Immature natural killer cell (primary cell): ENCODE measurements at regions not wholly inside any gene's neighbourhood (a gene's known extent, or its start where the extent isn't known, plus 50 kb on each side); places are given as distances from the start of the nearest gene placed in this dataset.

Experiments used
- DNase-seq, 3 donors: peaks; one replicate each; pipeline ENCODE4 v3.0.0; 2022; ENCODE audit warnings: mixed read lengths in 1 of 3
- H3K27ac Mint-ChIP-seq, 6 donors: one replicate each; pipeline ENCODE4 v1.8.0; 2020; ENCODE audit warnings: mixed read lengths in 6 of 6, mild to moderate bottlenecking in 5 of 6, inconsistent platforms in 4 of 6, moderate library complexity in 3 of 6
- H3K27me3 Mint-ChIP-seq, 3 donors: one replicate each; pipeline ENCODE4 v1.8.0; 2020 to 2021; ENCODE audit warnings: low read depth in 3 of 3, mild to moderate bottlenecking in 3 of 3, mixed read lengths in 3 of 3, moderate library complexity in 3 of 3, inconsistent platforms in 1 of 3
- H3K36me3 Mint-ChIP-seq, 3 donors: one replicate each; pipeline ENCODE4 v1.8.0; 2020; ENCODE audit warnings: mixed read lengths in 3 of 3, inconsistent platforms in 2 of 3, mild to moderate bottlenecking in 2 of 3
- H3K4me1 Mint-ChIP-seq, 2 donors: one replicate each; pipeline ENCODE4 v1.8.0; 2020; ENCODE audit warnings: inconsistent platforms in 2 of 2, mild to moderate bottlenecking in 2 of 2, mixed read lengths in 2 of 2, moderate library complexity in 1 of 2
- H3K4me3 Mint-ChIP-seq, 5 donors: one replicate each; pipeline ENCODE4 v1.8.0; 2020; ENCODE audit warnings: mild to moderate bottlenecking in 5 of 5, mixed read lengths in 5 of 5, inconsistent platforms in 3 of 5, moderate library complexity in 3 of 5
- H3K9me3 Mint-ChIP-seq, 6 donors: one replicate each; pipeline ENCODE4 v1.8.0; 2020; ENCODE audit warnings: mild to moderate bottlenecking in 6 of 6, mixed read lengths in 6 of 6, inconsistent platforms in 4 of 6, moderate library complexity in 3 of 6

DNA sequence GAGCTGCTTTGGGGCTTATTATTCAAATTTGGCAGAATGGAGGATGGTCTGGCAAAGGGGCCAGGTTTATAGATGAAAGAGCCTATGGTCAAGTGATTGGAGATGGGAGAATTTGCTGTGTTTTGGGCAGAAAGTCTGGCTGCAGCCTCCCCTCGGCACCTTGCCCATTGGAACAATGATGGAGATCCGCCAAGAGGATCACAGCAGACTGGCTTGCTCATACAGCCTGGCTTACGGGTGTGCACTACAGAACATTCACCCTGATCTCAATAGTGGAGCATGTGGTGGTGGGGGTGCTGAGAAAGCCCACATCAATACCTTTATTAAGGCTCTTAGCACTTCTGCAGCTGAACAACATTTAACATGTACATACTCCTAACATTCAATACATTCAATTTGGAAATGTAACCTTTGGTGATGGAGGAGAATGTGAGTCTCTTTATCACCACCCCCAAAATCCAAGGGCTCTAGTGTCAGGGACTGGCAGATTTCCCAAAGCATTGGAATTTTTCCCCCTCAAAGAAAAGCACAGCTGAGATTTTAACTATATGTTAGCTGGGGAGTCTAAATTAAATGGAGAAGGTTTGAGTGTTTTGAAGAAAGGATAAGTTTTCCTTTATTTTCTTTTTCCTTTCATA lies 118.4 kb upstream of the TMC3 start:
- DNase-seq = no peak
- Mint-ChIP-seq H3K4me1 (no peaks in the 10 kb centered on the region), H3K36me3 (no peaks in the 10 kb centered on the region), H3K27ac (no peak overlapping the region), H3K27me3 (peaks cover 1 to 4% (median 2%) of the 10 kb centered on the region in 3 donors), H3K4me3 (no peak overlapping the region), H3K9me3 (no peaks in the 10 kb centered on the region)

DNA sequence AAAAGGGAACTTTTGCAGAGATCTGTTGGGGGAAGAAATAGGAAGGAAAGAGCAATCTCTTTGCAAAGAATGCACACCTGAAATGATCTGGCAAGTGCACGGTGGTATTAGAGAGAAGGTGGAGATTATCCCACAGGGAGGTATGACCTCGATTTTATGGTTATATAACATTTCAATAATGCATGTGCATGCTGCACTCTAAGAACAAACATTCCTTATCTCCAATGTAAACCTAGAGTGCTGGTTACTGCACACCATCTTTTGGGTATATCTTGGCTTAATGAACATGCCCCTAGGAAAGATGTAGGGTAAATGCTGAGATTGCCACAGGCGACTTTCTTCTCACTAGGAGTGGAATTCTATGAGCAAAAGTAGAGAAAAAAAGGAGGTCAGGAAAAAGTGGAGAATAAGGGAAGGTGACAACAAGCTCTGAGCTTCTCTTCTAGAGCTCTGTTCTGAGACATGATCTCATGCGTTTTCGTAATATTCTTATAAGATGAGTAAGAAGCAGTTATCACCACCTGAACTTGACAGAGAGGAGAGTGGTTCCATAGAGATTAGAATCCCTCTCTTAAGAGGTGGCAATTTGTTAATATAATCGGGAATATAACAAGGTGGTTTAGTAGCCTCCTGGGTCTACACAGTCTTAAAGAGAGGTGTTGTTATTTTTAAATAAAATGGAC lies 117.5 kb upstream of the TMC3 start:
- no peaks in the 10 kb centered on the region for H3K4me1 Mint-ChIP-seq
- DNase-seq = no peak
- peaks cover 1 to 6% (median 2%) of the 10 kb centered on the region in 3 donors for H3K27me3 Mint-ChIP-seq
- H3K36me3 Mint-ChIP-seq = no peaks in the 10 kb centered on the region
- H3K4me3 Mint-ChIP-seq = no peak overlapping the region
- H3K9me3 Mint-ChIP-seq = no peaks in the 10 kb centered on the region
- H3K27ac Mint-ChIP-seq = no peak overlapping the region

DNA sequence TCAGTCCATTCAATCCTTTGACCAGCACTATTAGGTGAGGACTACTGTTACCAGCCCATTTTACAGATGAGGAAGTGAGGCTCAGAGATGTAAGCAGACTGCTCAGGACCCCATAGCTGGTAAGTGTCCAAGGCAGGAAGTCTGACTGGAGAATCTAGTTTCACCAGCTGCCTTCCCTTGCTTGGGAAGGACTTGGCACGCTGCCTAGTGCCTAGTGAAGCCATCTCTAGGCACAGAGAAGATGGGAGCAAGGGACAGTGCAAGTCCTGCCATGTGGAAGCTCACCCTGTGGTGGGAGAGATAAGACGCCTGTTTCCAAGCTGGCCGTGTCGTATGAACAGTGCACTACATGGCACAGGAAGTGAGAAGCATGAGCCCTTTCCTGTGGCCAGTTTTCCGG lies 111.8 kb upstream of the TMC3 start:
- H3K27ac Mint-ChIP-seq = no peak overlapping the region
- no peaks in the 10 kb centered on the region for H3K36me3 Mint-ChIP-seq
- no peaks in the 10 kb centered on the region for H3K4me1 Mint-ChIP-seq
- no peaks in the 10 kb centered on the region for H3K9me3 Mint-ChIP-seq
- DNase-seq = no peak
- H3K4me3 Mint-ChIP-seq = no peak overlapping the region
- peaks cover 2 to 5% (median 3%) of the 10 kb centered on the region in 3 donors for H3K27me3 Mint-ChIP-seq

DNA sequence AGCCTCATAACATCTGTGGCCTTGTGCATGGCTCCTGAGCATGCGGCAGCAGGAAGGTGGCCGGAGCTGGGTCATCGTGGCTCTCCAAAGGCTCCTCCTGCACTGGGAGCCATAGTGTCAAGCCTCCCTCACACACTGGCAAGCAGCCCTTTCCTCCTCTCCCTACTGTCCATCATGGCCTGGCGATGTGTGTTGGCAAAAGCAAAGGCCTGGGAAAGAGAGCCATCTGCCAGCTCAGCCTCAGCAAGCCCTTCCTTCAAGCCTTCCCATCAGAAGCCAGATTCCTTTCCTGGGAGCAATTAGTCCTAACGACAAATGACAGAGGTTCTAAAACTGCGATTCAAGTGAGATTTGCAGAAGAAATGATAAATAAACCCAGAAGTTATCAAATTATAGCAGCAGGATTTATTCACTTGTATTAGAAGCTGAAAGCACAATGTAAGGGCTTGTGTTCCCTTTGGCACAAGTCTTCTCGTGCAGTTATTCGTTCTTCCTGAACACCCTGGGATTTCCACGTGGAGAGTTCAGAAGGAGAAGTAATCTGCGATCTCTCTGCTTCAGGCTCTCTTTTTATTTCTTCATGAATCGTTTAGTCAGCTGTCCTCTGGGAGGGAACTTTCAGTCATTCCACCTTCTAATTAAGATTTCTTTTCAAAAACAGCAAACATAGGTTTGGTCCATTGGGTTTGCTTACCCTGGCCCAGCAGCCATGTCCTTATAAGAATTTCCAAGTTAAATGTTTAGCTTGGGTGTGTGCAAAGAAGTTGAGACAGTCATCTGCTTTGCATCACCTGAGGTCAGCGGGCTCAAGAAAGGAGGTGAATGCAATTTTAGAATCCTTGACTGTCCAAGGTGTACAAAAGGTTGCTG lies 110.3 kb upstream of the TMC3 start:
- no peaks in the 10 kb centered on the region for H3K9me3 Mint-ChIP-seq
- H3K27ac Mint-ChIP-seq = no peak overlapping the region

DNA sequence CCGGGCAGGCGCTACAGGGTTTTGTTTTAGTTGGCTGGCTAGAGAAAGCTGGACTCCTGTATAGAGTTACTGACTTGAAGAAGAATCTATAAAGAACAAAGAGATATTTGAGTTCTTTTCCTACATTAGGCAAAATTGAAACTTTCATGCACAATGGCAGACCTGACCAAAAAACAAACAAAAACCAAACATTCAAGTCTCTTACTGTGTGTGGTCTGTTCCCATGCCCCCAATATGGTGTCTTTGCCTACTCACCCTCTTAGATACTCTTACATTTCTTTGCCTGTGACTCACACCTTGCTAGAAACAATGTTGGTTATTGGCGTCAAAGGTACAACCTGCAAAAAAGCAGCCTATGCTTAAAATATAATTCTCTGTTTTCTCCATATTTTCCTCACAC lies 109.5 kb upstream of the TMC3 start:
- Mint-ChIP-seq H3K36me3 (no peaks in the 10 kb centered on the region), H3K4me1 (no peaks in the 10 kb centered on the region), H3K4me3 (no peak overlapping the region), H3K9me3 (no peaks in the 10 kb centered on the region), H3K27me3 (peaks cover 2 to 7% (median 2%) of the 10 kb centered on the region in 3 donors), H3K27ac (no peak overlapping the region)
- no peak for DNase-seq

More for the DNA sequence above, 110.3 kb upstream of the TMC3 start:
- Mint-ChIP-seq H3K36me3 (no peaks in the 10 kb centered on the region), H3K27me3 (peaks cover 2 to 7% (median 2%) of the 10 kb centered on the region in 3 donors), H3K4me1 (no peaks in the 10 kb centered on the region), H3K4me3 (no peak overlapping the region)
- no peak for DNase-seq

DNA sequence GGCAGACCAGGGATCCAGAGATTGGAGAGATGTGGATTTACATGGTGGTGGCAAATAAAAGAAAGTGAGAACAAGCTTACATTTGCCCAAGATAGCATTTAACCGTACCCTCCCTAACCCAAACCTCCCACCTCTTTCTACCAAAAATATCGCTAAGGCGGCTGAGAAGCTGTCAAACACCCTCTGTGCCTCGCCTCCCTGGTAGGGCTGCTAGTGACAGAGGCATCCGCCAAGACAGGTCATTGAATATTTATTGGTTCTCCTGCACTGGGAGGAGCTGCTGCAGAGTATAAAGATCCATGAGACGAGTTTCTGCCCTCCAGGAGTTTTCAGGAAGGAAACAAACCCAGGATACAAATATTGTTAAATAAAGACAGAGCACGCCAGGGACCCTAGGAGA lies 107.3 kb upstream of the TMC3 start:
- no peak overlapping the region for H3K27ac Mint-ChIP-seq
- no peak overlapping the region for H3K4me3 Mint-ChIP-seq
- no peak for DNase-seq
- no peaks in the 10 kb centered on the region for H3K4me1 Mint-ChIP-seq
- H3K27me3 Mint-ChIP-seq = peaks cover 0 to 4% (median 2%) of the 10 kb centered on the region in 3 donors
- no peaks in the 10 kb centered on the region for H3K9me3 Mint-ChIP-seq
- no peaks in the 10 kb centered on the region for H3K36me3 Mint-ChIP-seq

DNA sequence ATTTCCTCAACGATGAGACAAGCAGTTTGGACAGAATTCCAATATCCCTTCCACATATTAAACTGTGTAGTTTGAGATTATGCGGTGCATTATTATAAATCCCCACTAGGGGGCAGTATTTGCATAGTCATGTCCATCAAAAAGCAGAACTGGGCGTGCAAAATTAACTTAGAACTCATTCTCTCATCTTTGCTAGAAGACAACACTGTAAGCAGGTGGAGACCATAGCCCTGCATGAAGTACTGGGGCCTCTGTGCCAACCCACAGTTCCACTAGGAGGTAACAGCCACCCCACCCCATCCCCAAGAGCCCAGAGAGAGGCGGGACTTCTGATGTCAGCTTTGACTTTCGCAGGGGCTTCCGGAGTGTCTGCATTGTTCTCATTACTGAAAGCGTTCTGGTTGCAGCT lies 106.6 kb upstream of the TMC3 start:
- Mint-ChIP-seq H3K36me3 (no peaks in the 10 kb centered on the region), H3K27ac (no peak overlapping the region)

DNA sequence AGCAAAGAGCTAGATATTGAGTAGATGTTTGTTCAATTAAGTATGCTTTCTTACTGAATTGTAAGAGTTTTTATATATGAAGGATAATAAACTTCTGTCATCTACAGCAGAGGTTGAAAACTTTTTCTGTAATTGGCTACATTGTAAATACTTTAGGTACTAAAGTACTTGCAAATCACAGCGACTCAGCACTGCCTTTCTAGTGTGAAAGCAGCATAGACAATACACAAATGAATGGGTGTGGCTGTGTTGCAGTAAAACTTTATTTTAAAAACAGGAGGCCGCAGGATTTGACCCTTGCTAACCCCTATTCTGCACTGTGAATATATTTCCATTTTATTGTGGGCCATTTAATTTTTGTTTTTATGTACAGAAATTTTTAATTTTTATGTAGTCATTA lies 104.3 kb upstream of the TMC3 start:
- no peaks in the 10 kb centered on the region for H3K9me3 Mint-ChIP-seq
- H3K4me1 Mint-ChIP-seq = no peaks in the 10 kb centered on the region
- H3K4me3 Mint-ChIP-seq = no peak overlapping the region
- H3K36me3 Mint-ChIP-seq = no peaks in the 10 kb centered on the region
- no peak for DNase-seq
- H3K27me3 Mint-ChIP-seq = peaks cover 2 to 4% (median 3%) of the 10 kb centered on the region in 3 donors
- no peak overlapping the region for H3K27ac Mint-ChIP-seq

More for the DNA sequence above, 106.6 kb upstream of the TMC3 start:
- DNase-seq = peak; percentile 35 to 42 (median 41)
- H3K4me3 Mint-ChIP-seq = no peak overlapping the region
- no peaks in the 10 kb centered on the region for H3K9me3 Mint-ChIP-seq
- H3K4me1 Mint-ChIP-seq = no peaks in the 10 kb centered on the region
- peaks cover 0 to 3% (median 2%) of the 10 kb centered on the region in 3 donors for H3K27me3 Mint-ChIP-seq

DNA sequence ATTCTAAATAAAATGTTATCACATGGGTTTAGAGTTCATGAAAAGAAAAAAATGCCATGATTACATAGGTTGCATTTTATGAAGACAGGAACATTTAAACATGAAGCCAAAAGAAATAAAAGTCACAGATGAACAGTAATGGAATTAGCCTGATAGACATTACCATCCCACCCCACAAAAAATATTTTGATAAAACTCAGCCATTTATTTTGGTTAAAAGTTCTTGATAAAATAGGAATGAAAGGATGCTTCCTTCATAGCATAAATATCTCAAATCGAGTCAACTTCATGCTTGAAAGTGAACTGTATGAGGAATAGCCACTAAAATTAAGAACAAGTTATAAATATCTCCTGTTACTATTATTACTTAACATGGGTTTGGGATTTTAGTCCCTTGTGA lies 101.9 kb upstream of the TMC3 start:
- Mint-ChIP-seq H3K27me3 (peaks cover under 1 to 9% (median 7%) of the 10 kb centered on the region in 3 donors), H3K27ac (no peak overlapping the region), H3K4me3 (no peak overlapping the region), H3K36me3 (no peaks in the 10 kb centered on the region), H3K4me1 (no peaks in the 10 kb centered on the region), H3K9me3 (no peaks in the 10 kb centered on the region)
- no peak for DNase-seq

DNA sequence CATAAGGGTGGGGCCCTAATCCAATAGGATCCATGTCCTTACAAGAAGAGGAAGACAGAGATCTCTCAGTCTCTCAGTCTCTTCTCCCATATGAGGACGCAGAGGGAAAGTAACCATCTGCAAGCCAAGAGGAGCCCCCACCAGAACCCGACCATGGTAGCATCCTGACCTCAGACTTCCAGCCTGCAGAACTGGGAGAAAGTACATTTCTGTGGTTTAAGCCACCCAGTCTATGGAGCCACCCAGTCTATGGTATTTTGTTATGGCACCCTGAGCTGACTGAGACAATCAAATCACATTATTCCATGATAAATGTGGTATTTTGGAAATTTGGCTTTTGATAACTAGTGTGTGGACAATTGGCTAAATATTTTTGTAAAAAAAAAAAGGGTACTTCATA lies 101.5 kb upstream of the TMC3 start:
- Mint-ChIP-seq H3K36me3 (no peaks in the 10 kb centered on the region), H3K27ac (no peak overlapping the region), H3K4me1 (no peaks in the 10 kb centered on the region), H3K27me3 (peaks cover 0 to 7% (median 7%) of the 10 kb centered on the region in 3 donors), H3K4me3 (no peak overlapping the region), H3K9me3 (no peaks in the 10 kb centered on the region)
- DNase-seq = no peak

DNA sequence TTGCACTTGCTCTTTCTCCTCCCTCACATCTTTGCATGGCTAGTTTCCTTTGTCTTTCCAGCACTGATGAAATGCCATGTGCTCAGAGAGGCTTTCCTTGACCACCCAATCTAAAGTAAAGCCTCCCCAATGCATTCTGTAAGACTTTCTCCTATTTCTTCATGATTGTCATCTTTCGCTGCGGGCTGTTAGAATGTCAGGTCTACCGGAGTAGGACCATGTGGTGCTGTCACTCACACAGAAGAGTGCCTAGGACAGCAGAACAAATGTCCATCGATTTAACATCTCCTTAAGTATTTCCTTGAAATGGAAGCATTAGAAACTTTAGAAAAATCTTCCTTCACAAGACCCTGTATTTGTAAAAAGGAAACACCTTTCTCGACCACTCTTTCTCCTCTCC lies 99.9 kb upstream of the TMC3 start:
- Mint-ChIP-seq H3K27ac (no peak overlapping the region), H3K27me3 (peaks cover 0 to 7% (median 7%) of the 10 kb centered on the region in 3 donors), H3K36me3 (no peaks in the 10 kb centered on the region), H3K4me1 (no peaks in the 10 kb centered on the region), H3K4me3 (no peak overlapping the region), H3K9me3 (no peaks in the 10 kb centered on the region)
- DNase-seq = no peak

DNA sequence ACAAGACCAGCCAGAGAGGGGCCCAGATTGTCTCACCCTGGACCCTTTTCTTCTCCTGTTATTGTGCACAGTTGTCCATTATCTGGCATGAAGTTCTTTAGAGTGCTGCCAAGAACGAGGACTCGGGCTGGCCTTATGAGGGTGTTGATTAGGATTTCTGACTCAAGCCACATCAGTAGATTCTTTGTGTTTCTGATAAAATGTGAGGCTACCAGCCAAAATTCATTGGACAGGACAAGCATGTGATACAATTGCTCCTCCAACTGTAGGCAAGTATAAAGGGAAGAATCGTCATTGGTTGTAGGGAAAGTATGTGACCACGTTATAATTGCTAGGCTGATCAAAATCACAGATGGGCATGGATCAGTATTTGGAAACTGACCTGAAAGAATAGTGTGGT lies 99.2 kb upstream of the TMC3 start:
- Mint-ChIP-seq H3K9me3 (no peaks in the 10 kb centered on the region), H3K36me3 (no peaks in the 10 kb centered on the region), H3K4me3 (no peak overlapping the region), H3K27ac (no peak overlapping the region), H3K27me3 (peaks cover 0 to 11% (median 7%) of the 10 kb centered on the region in 3 donors), H3K4me1 (no peaks in the 10 kb centered on the region)
- DNase-seq = no peak

DNA sequence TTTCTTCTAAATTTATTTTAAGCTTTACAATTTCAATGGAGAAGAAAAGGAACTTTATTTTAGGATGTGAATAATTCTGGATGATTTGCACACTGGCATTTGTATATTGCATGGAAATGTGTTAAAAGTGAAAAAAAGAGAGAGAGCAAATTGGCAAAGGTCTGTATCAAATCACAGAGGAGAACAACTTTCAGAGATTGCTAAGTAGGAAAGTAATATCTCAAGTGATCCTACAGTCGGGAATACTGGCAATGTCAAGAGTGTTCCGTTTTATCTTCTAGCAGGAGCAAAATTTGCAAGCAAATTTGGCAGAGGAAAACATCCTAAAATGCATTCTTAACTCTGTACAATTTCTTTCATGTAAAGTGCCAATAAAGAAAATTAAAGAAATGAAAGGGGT lies 97.1 kb upstream of the TMC3 start:
- Mint-ChIP-seq H3K27me3 (peaks cover 0 to 14% (median 12%) of the 10 kb centered on the region in 3 donors), H3K27ac (no peak overlapping the region)
- no peak for DNase-seq

DNA sequence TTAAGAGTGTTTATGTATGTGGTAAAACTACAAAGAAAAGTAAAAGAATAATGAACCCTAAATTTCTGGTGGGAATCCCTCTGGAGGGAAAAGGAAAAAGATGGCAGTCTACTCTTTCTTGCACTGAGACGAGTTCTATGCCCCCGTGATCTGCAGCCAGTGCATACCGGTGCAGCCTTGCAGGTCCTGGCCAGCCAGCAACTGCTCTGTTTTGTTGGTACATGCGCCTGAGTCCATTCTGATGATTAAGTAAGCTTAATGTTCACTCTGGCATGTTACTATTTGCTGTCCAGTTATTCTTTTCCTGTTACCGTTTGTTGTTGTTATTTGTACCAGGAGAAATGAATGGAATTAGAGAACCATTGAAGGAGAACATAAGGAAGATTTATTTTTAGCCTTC lies 95.1 kb upstream of the TMC3 start:
- H3K27ac Mint-ChIP-seq = no peak overlapping the region
- H3K36me3 Mint-ChIP-seq = peaks cover 3 to 14% (median 7%) of the 10 kb centered on the region in 3 donors
- DNase-seq = no peak
- no peaks in the 10 kb centered on the region for H3K4me1 Mint-ChIP-seq
- peaks cover 5 to 21% (median 14%) of the 10 kb centered on the region in 3 donors for H3K27me3 Mint-ChIP-seq
- H3K9me3 Mint-ChIP-seq = peaks cover 3 to 31% (median 17%) of the 10 kb centered on the region in 6 donors
- H3K4me3 Mint-ChIP-seq = no peak overlapping the region

More for the DNA sequence above, 97.1 kb upstream of the TMC3 start:
- Mint-ChIP-seq H3K4me1 (no peaks in the 10 kb centered on the region), H3K36me3 (no peaks in the 10 kb centered on the region), H3K4me3 (no peak overlapping the region), H3K9me3 (peaks cover 0 to 11% (median 1%) of the 10 kb centered on the region in 6 donors)
